DOHH2 (cell line): ENCODE measurements at regions not wholly inside any gene's neighbourhood (a gene's known extent, or its start where the extent isn't known, plus 50 kb on each side); places are given as distances from the start of the nearest gene placed in this dataset.

ENCODE experiments used
- H3F3A ChIP-seq: fragments of 200-600 bp; sonication (generic), shearing (Covaris generic); 2 replicates; pipeline ENCODE4 v1.6.0; 2016; ENCODE audit warnings: antibody characterized with exemption, mild to moderate bottlenecking; ENCODE audit not compliant: control insufficient read depth, insufficient read depth
- H3K27ac ChIP-seq: fragments of 200-600 bp; sonication (generic); 2 replicates; pipeline ENCODE4 v1.5.1; 2014; ENCODE audit warnings: low read depth, mild to moderate bottlenecking, low read length, moderate library complexity
- H3K27me3 ChIP-seq: fragments of 200-600 bp; sonication (generic); 2 replicates; pipeline ENCODE4 v1.6.1; 2014; ENCODE audit warnings: mild to moderate bottlenecking, low read length, mixed read lengths; ENCODE audit not compliant: control insufficient read depth
- H3K36me3 ChIP-seq: fragments of 200-600 bp; sonication (generic); 2 replicates; pipeline ENCODE4 v1.6.1; 2014; ENCODE audit warnings: mild to moderate bottlenecking, low read length, moderate library complexity, mixed read lengths; ENCODE audit not compliant: control insufficient read depth
- H3K4me1 ChIP-seq: fragments of 200-600 bp; sonication (generic); 2 replicates; pipeline ENCODE4 v1.6.1; 2014; ENCODE audit warnings: mild to moderate bottlenecking, low read length, mixed read lengths; ENCODE audit not compliant: control insufficient read depth
- H3K4me2 ChIP-seq: fragments of 200-600 bp; sonication (generic); 2 replicates; pipeline ENCODE4 v1.6.0; 2014; ENCODE audit warnings: mild to moderate bottlenecking, low read length, moderate library complexity
- H3K4me3 ChIP-seq: fragments of 200-600 bp; sonication (generic); 2 replicates; pipeline ENCODE4 v1.5.1; 2014; ENCODE audit warnings: mild to moderate bottlenecking, low read length, mixed read lengths
- H3K79me2 ChIP-seq: fragments of 200-600 bp; sonication (generic); 2 replicates; pipeline ENCODE4 v1.6.1; 2014; ENCODE audit warnings: mild to moderate bottlenecking, low read length, mixed read lengths; ENCODE audit not compliant: control insufficient read depth
- H3K9me2 ChIP-seq: fragments of 200-600 bp; sonication (generic); replicated peaks from 2 replicates; pipeline ENCODE4 v1.6.1; 2014; ENCODE audit warnings: mild to moderate bottlenecking, low read length, mixed read lengths; ENCODE audit not compliant: control insufficient read depth
- H3K9me3 ChIP-seq: fragments of 200-600 bp; sonication (generic); 2 replicates; pipeline ENCODE4 v1.6.1; 2014; ENCODE audit warnings: antibody characterized with exemption, low read length, mixed read lengths; ENCODE audit not compliant: control insufficient read depth, insufficient read depth
- H4K20me1 ChIP-seq: fragments of 200-600 bp; sonication (generic); 2 replicates; pipeline ENCODE4 v1.6.0; 2014; ENCODE audit warnings: low read depth, mild to moderate bottlenecking, antibody characterized with exemption, low read length, moderate library complexity; ENCODE audit not compliant: control insufficient read depth, insufficient read depth
- CTCF ChIP-seq: fragments of 200-600 bp; sonication (generic); IDR thresholded peaks from one replicate; pipeline ENCODE4 v1.5.1; 2014; ENCODE audit warnings: antibody characterized with exemption, mild to moderate bottlenecking, low read depth, low read length; ENCODE audit not compliant: poor library complexity, severe bottlenecking
- EZH2phosphoT487 ChIP-seq: fragments of 200-600 bp; sonication (generic); IDR thresholded peaks from 2 replicates; pipeline ENCODE4 v1.6.1; 2017; ENCODE audit warnings: borderline replicate concordance, mild to moderate bottlenecking, antibody characterized with exemption, low read length, moderate library complexity, mixed read lengths

- Histone ChIP-seq H3K4me1 (no peaks in the 10 kb centered on the region), H3K4me2 (no peak overlapping the region), H3K9me3 (no peaks in the 10 kb centered on the region), H3K4me3 (no peak overlapping the region), H3K27me3 (no peaks in the 10 kb centered on the region), H3K27ac (no peak overlapping the region), H3F3A (no peaks in the 10 kb centered on the region), H3K9me2 (no peaks in the 10 kb centered on the region), H3K36me3 (no peaks in the 10 kb centered on the region), H4K20me1 (no peaks in the 10 kb centered on the region), H3K79me2 (no peaks in the 10 kb centered on the region)
- TF ChIP-seq CTCF = no peak
- no peak for TF ChIP-seq EZH2phosphoT487
Measured at GRCh38 chr20:60486937-60487336, 528.7 kb downstream of the CDH26 start.

- Histone ChIP-seq H3K27ac (no peak overlapping the region), H3K36me3 (no peaks in the 10 kb centered on the region), H4K20me1 (no peaks in the 10 kb centered on the region), H3K4me2 (no peak overlapping the region), H3K79me2 (no peaks in the 10 kb centered on the region), H3K9me2 (no peaks in the 10 kb centered on the region), H3F3A (no peaks in the 10 kb centered on the region), H3K4me1 (no peaks in the 10 kb centered on the region), H3K27me3 (no peaks in the 10 kb centered on the region), H3K9me3 (no peaks in the 10 kb centered on the region), H3K4me3 (no peak overlapping the region)
- TF ChIP-seq CTCF (no peak), EZH2phosphoT487 (no peak)
Measured at GRCh38 chr20:60490217-60491050, 532.2 kb downstream of the CDH26 start.

GRCh38 chr20:60491051-60491581 is 532.9 kb downstream of the CDH26 start:
- H3K4me2 ChIP-seq = no peak overlapping the region
- no peaks in the 10 kb centered on the region for H3F3A ChIP-seq
- H3K9me3 ChIP-seq = no peaks in the 10 kb centered on the region
- no peaks in the 10 kb centered on the region for H3K9me2 ChIP-seq
- no peaks in the 10 kb centered on the region for H4K20me1 ChIP-seq
- H3K36me3 ChIP-seq = no peaks in the 10 kb centered on the region
- H3K4me3 ChIP-seq = no peak overlapping the region
- H3K4me1 ChIP-seq = no peaks in the 10 kb centered on the region
- H3K27ac ChIP-seq = no peak overlapping the region
- TF ChIP-seq CTCF (no peak), EZH2phosphoT487 (no peak)
- no peaks in the 10 kb centered on the region for H3K79me2 ChIP-seq
- H3K27me3 ChIP-seq = no peaks in the 10 kb centered on the region
